Trophoblast cell (in vitro differentiated cells and primary cell): ENCODE measurements at regions not wholly inside any gene's neighbourhood (a gene's known extent, or its start where the extent isn't known, plus 50 kb on each side); places are given as distances from the start of the nearest gene placed in this dataset.

Source experiments
- DNase-seq, 2 donors: peaks; one replicate each; pipeline ENCODE4 v3.0.0-alpha.2; 2016
- H2AFZ ChIP-seq: 2 replicates; pipeline ENCODE4 v1.6.1; 2013; ENCODE audit warnings: low read length, moderate library complexity, mild to moderate bottlenecking; ENCODE audit not compliant: insufficient read depth, poor library complexity
- H2AK5ac ChIP-seq: 2 replicates; pipeline ENCODE4 v1.6.1; 2013; ENCODE audit warnings: mild to moderate bottlenecking, low read length
- H2BK120ac ChIP-seq: 2 replicates; pipeline ENCODE4 v1.6.1; 2013; ENCODE audit warnings: low read length, mild to moderate bottlenecking, moderate library complexity; ENCODE audit not compliant: insufficient read depth, poor library complexity
- H2BK12ac ChIP-seq: 2 replicates; pipeline ENCODE4 v1.6.1; 2013; ENCODE audit warnings: mild to moderate bottlenecking, low read length, moderate library complexity
- H2BK5ac ChIP-seq: 2 replicates; pipeline ENCODE4 v1.6.1; 2013; ENCODE audit warnings: low read length, low read depth, moderate library complexity, mild to moderate bottlenecking; ENCODE audit not compliant: poor library complexity
- H3K14ac ChIP-seq: 2 replicates; pipeline ENCODE4 v1.6.1; 2013; ENCODE audit warnings: mild to moderate bottlenecking, low read length
- H3K18ac ChIP-seq: 2 replicates; pipeline ENCODE4 v1.6.1; 2013; ENCODE audit warnings: mild to moderate bottlenecking, low read length
- H3K23ac ChIP-seq: 2 replicates; pipeline ENCODE4 v1.6.1; 2013; ENCODE audit warnings: low read length
- H3K27ac ChIP-seq: 2 replicates; pipeline ENCODE4 v1.5.1; 2013; ENCODE audit warnings: low read depth, mild to moderate bottlenecking, inconsistent platforms, low read length, moderate library complexity
- H3K27me3 ChIP-seq: 2 replicates; pipeline ENCODE4 v1.6.1; 2013; ENCODE audit warnings: inconsistent platforms, mild to moderate bottlenecking, low read length, moderate library complexity; ENCODE audit not compliant: insufficient read depth
- H3K36me3 ChIP-seq, 2 experiments: 1 replicate in 1 of 2; 2 replicates in 1 of 2; pipeline ENCODE4 v1.6.1; 2013; ENCODE audit warnings: low read length in 2 of 2, mild to moderate bottlenecking in 2 of 2, moderate library complexity in 1 of 2; ENCODE audit not compliant: insufficient read depth in 2 of 2, control insufficient read depth in 1 of 2
- H3K4ac ChIP-seq: 2 replicates; pipeline ENCODE4 v1.6.1; 2013; ENCODE audit warnings: low read depth, mild to moderate bottlenecking, low read length, moderate library complexity
- H3K4me1 ChIP-seq, 2 experiments: 1 replicate in 1 of 2; 2 replicates in 1 of 2; pipeline ENCODE4 v1.6.1; 2013; ENCODE audit warnings: low read length in 2 of 2, mild to moderate bottlenecking in 2 of 2, moderate library complexity in 1 of 2; ENCODE audit not compliant: insufficient read depth in 2 of 2, control insufficient read depth in 1 of 2
- H3K4me2 ChIP-seq: 2 replicates; pipeline ENCODE4 v1.6.1; 2013; ENCODE audit warnings: inconsistent platforms, mild to moderate bottlenecking, low read length, moderate library complexity
- H3K4me3 ChIP-seq: 2 replicates; pipeline ENCODE4 v1.5.1; 2013; ENCODE audit warnings: mild to moderate bottlenecking, low read depth, low read length, inconsistent platforms
- H3K79me1 ChIP-seq: one replicate; pipeline ENCODE4 v1.6.1; 2013; ENCODE audit warnings: low read length
- H3K79me2 ChIP-seq: 2 replicates; pipeline ENCODE4 v1.6.1; 2013; ENCODE audit warnings: low read length, mild to moderate bottlenecking; ENCODE audit not compliant: control insufficient read depth, insufficient read depth, poor library complexity
- H3K9ac ChIP-seq: 2 replicates; pipeline ENCODE4 v1.6.1; 2013; ENCODE audit warnings: mild to moderate bottlenecking, low read length
- H3K9me3 ChIP-seq: 2 replicates; pipeline ENCODE4 v1.6.1; 2013; ENCODE audit warnings: low read depth, mild to moderate bottlenecking, control low read depth, inconsistent platforms, low read length; ENCODE audit not compliant: insufficient read depth
- H4K12ac ChIP-seq: 2 replicates; pipeline ENCODE4 v1.6.1; 2013; ENCODE audit warnings: low read depth, mild to moderate bottlenecking, low read length, moderate library complexity
- H4K8ac ChIP-seq: 2 replicates; pipeline ENCODE4 v1.6.1; 2013; ENCODE audit warnings: low read depth, mild to moderate bottlenecking, low read length, moderate library complexity
- H4K91ac ChIP-seq: one replicate; pipeline ENCODE4 v1.6.1; 2013; ENCODE audit warnings: low read depth, mild to moderate bottlenecking, low read length, moderate library complexity
- WGBS: extraction: QIAGEN DNeasy Blood & Tissue Kit; methylation state at CpG from one replicate; pipeline ENCODE4 v1.1.7; 2013; ENCODE audit warnings: missing lambda C conversion rate; ENCODE audit not compliant: insufficient read length, insufficient coverage; ENCODE audit errors: extremely low coverage; 5-methylcytosine and 5-hydroxymethylcytosine counted together

GRCh38 chr2:136386046-136386445 lies 268.1 kb upstream of the CXCR4 start:
- H3K14ac ChIP-seq, result no peak overlapping the region
- H2AFZ ChIP-seq, result no peak overlapping the region
- no peak overlapping the region for H3K9ac ChIP-seq
- no peak overlapping the region for H3K27ac ChIP-seq
- no peak overlapping the region for H3K4ac ChIP-seq
- H2BK12ac ChIP-seq, result no peak overlapping the region
- H3K23ac ChIP-seq, result no peak overlapping the region
- no peaks in the 10 kb centered on the region for H3K4me1 ChIP-seq
- no peak overlapping the region for H4K8ac ChIP-seq
- no peak overlapping the region for H2AK5ac ChIP-seq
- no peaks in the 10 kb centered on the region for H3K79me1 ChIP-seq
- H3K4me2 ChIP-seq, result no peak overlapping the region
- no peaks in the 10 kb centered on the region for H3K27me3 ChIP-seq
- no peak overlapping the region for H3K4me3 ChIP-seq
- no peak overlapping the region for H3K18ac ChIP-seq
- no peaks in the 10 kb centered on the region for H3K36me3 ChIP-seq
- no peaks in the 10 kb centered on the region for H3K9me3 ChIP-seq
- no peak for DNase-seq
- H4K91ac ChIP-seq, result no peak overlapping the region
- H4K12ac ChIP-seq, result no peak overlapping the region
- H2BK5ac ChIP-seq, result no peak overlapping the region
- no CpG with 5 or more reads among the region's 3 CpGs for WGBS
- H2BK120ac ChIP-seq, result no peak overlapping the region
- H3K79me2 ChIP-seq, result no peaks in the 10 kb centered on the region

- Histone ChIP-seq H3K23ac (no peak overlapping the region), H2BK12ac (no peak overlapping the region), H3K18ac (no peak overlapping the region), H3K27me3 (no peaks in the 10 kb centered on the region), H3K4me1 (no peaks in the 10 kb centered on the region), H2BK5ac (no peak overlapping the region), H2AK5ac (no peak overlapping the region), H3K4me2 (no peak overlapping the region), H2AFZ (no peak overlapping the region), H4K12ac (no peak overlapping the region), H3K79me1 (no peaks in the 10 kb centered on the region), H3K4ac (no peak overlapping the region), H4K8ac (no peak overlapping the region), H4K91ac (no peak overlapping the region), H3K27ac (no peak overlapping the region), H3K36me3 (no peaks in the 10 kb centered on the region), H3K4me3 (no peak overlapping the region), H2BK120ac (no peak overlapping the region), H3K9me3 (no peaks in the 10 kb centered on the region), H3K9ac (no peak overlapping the region), H3K79me2 (no peaks in the 10 kb centered on the region), H3K14ac (no peak overlapping the region)
- no CpG with 5 or more reads among the region's 3 CpGs for WGBS
- peak; percentile 83 to 98 for DNase-seq
Observed at GRCh38 chr2:136384531-136385303, 266.8 kb upstream of the CXCR4 start.

DNA sequence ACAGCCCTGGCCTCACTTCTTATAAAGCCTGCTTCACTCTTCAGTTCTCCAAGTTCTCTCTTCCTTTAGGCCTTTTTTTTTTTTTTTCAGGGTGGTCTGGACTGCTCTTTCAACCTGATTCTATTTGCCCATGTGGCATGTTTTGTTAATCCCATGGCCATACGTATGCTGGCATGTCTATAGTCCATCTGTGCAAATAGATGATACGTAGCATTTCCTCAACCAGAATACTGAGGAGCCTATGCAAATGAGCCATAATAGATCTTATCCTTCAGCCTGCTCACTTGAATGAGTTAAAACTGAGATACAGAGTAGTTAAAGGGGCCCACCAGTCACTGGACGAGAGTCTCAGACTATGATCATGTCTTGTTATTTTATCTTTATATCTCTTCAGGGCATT lies 265.2 kb upstream of the CXCR4 start:
- DNase-seq, result peak in 1 of 2 donors; percentile 7
- no CpG with 5 or more reads among the region's 3 CpGs for WGBS
- H3K36me3 ChIP-seq, result no peaks in the 10 kb centered on the region
- no peak overlapping the region for H2AFZ ChIP-seq
- H2BK120ac ChIP-seq, result no peak overlapping the region
- no peak overlapping the region for H3K27ac ChIP-seq
- no peak overlapping the region for H2AK5ac ChIP-seq
- no peak overlapping the region for H4K8ac ChIP-seq
- no peak overlapping the region for H3K4me3 ChIP-seq
- H3K23ac ChIP-seq, result no peak overlapping the region
- no peaks in the 10 kb centered on the region for H3K79me2 ChIP-seq
- H2BK5ac ChIP-seq, result no peak overlapping the region
- H2BK12ac ChIP-seq, result no peak overlapping the region
- H3K79me1 ChIP-seq, result no peaks in the 10 kb centered on the region
- H3K18ac ChIP-seq, result no peak overlapping the region
- H4K91ac ChIP-seq, result no peak overlapping the region
- H3K27me3 ChIP-seq, result no peaks in the 10 kb centered on the region
- no peak overlapping the region for H3K14ac ChIP-seq
- no peaks in the 10 kb centered on the region for H3K9me3 ChIP-seq
- H3K4ac ChIP-seq, result no peak overlapping the region
- no peak overlapping the region for H3K9ac ChIP-seq
- no peak overlapping the region for H3K4me2 ChIP-seq
- H4K12ac ChIP-seq, result no peak overlapping the region
- H3K4me1 ChIP-seq, result no peaks in the 10 kb centered on the region

- no CpG with 5 or more reads among the region's 14 CpGs for WGBS
- H2AFZ ChIP-seq, result no peak overlapping the region
- no peaks in the 10 kb centered on the region for H3K9me3 ChIP-seq
- no peak overlapping the region for H3K23ac ChIP-seq
- H3K9ac ChIP-seq, result no peak overlapping the region
- no peak overlapping the region for H3K27ac ChIP-seq
- H3K4me2 ChIP-seq, result no peak overlapping the region
- H3K4ac ChIP-seq, result no peak overlapping the region
- no peak overlapping the region for H2AK5ac ChIP-seq
- H2BK5ac ChIP-seq, result no peak overlapping the region
- no peak for DNase-seq
- H3K4me3 ChIP-seq, result no peak overlapping the region
- H3K18ac ChIP-seq, result no peak overlapping the region
- H3K27me3 ChIP-seq, result no peaks in the 10 kb centered on the region
- H2BK12ac ChIP-seq, result no peak overlapping the region
- no peaks in the 10 kb centered on the region for H3K79me1 ChIP-seq
- H4K91ac ChIP-seq, result no peak overlapping the region
- H3K14ac ChIP-seq, result no peak overlapping the region
- H3K4me1 ChIP-seq, result peaks cover 0 to under 1% of the 10 kb centered on the region in 2 experiments
- H4K8ac ChIP-seq, result no peak overlapping the region
- H3K36me3 ChIP-seq, result no peaks in the 10 kb centered on the region
- no peaks in the 10 kb centered on the region for H3K79me2 ChIP-seq
- H4K12ac ChIP-seq, result no peak overlapping the region
- H2BK120ac ChIP-seq, result no peak overlapping the region
Observed at GRCh38 chr2:136381722-136382633, 264.0 kb upstream of the CXCR4 start.
